SK-N-MC (cell line): ENCODE measurements at regions not wholly inside any gene's neighbourhood (a gene's known extent, or its start where the extent isn't known, plus 50 kb on each side); places are given as distances from the start of the nearest gene placed in this dataset.

ENCODE experiments used
- EZH2 ChIP-seq: fragments of 200-600 bp; sonication (generic); IDR thresholded peaks from one replicate; pipeline ENCODE4 v1.6.1; 2017; ENCODE audit warnings: antibody characterized with exemption
- POLR2AphosphoS5 ChIP-seq: IDR thresholded peaks from 2 replicates; pipeline ENCODE4 v1.6.1; 2012; ENCODE audit warnings: mild to moderate bottlenecking, low read depth, low read length, borderline replicate concordance

DNA sequence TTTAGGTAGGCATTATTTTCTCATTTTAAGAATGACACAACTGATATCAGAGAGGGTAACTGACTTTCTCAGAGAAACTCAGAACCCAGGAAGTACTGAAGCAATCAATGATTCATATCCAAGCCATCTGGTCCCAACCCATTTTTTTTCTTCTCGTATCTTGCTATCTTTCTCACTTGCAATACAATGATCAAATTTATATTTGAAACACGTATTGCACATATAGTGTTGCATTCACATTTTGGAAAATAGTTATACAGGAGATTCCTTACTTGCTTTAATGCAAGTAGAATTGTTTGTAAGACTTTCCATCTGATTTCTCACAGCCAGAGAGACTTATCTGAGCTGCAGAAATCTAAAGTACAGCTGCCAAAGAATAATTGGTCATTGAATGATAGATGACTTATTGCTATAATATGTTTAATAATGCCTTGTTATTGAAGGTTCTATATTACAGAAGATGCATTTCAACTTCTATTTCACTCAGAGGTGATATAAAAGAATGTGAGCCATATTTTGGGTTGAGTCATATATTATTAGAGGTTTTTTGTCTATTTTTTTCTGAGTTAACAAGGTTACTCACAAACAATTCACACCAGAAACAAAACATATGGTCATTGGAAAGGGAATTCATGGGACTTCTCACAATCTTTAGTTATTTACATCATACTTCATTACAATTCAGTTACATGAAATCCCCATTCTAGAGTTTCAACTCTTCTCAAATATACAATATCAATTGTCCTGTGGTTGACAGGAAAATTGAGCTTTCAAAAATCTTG, 337.5 kb upstream of the CITED2 start:
- TF ChIP-seq EZH2 (no peak), POLR2AphosphoS5 (no peak)
